Stimulated activated CD4-positive, alpha-beta T cell treated with anti-CD3 and anti-CD28 coated beads, Interleukin-4, amount 100 ng/mL, for 4 hours (primary cell): ENCODE measurements at regions not wholly inside any gene's neighbourhood (a gene's known extent, or its start where the extent isn't known, plus 50 kb on each side); places are given as distances from the start of the nearest gene placed in this dataset.
"Not testable (repeated sequence)": the region's sequence is repeated elsewhere in the genome, so short reads cannot be mapped to it uniquely, and the experiment has no call there.

Source experiments
- DNase-seq, 2 experiments: peaks; one replicate each; pipeline ENCODE4 v3.0.0-alpha.2; 2020

- DNase-seq, result no peak
Measured at GRCh38 chr2:11923935-11924334, 177.5 kb downstream of the LPIN1 start.

GRCh38 chr2:11925295-11926066 lies 179.0 kb downstream of the LPIN1 start:
- no peak for DNase-seq

GRCh38 chr2:11930211-11930761 lies 183.9 kb downstream of the LPIN1 start:
- DNase-seq, result no peak

- DNase-seq, result no peak
Measured at GRCh38 chr2:11932048-11932512, 185.6 kb downstream of the LPIN1 start.

GRCh38 chr2:11932962-11933361 lies 186.5 kb downstream of the LPIN1 start:
- DNase-seq, result no peak

GRCh38 chr2:11933854-11934253 lies 187.4 kb downstream of the LPIN1 start:
- no peak for DNase-seq

- DNase-seq, result no peak
Measured at GRCh38 chr2:11936761-11937160, 190.3 kb downstream of the LPIN1 start.

- no peak for DNase-seq
Measured at GRCh38 chr2:11938196-11938595, 191.8 kb downstream of the LPIN1 start.

- no peak for DNase-seq
Measured at GRCh38 chr2:11939523-11939922, 193.1 kb downstream of the LPIN1 start.

- DNase-seq, result no peak
Measured at GRCh38 chr2:11940121-11940743, 193.8 kb downstream of the LPIN1 start.

GRCh38 chr2:11940799-11941198 lies 194.4 kb downstream of the LPIN1 start:
- no peak for DNase-seq

- DNase-seq, result no peak
Measured at GRCh38 chr2:11941201-11942177, 195.1 kb downstream of the LPIN1 start.

GRCh38 chr2:11942178-11942569 lies 195.7 kb downstream of the LPIN1 start:
- no peak for DNase-seq

- DNase-seq, result no peak
Measured at GRCh38 chr2:11944311-11944710, 197.9 kb downstream of the LPIN1 start.

- no peak for DNase-seq
Measured at GRCh38 chr2:11945139-11946126, 199.0 kb downstream of the LPIN1 start.

GRCh38 chr2:11947956-11948355 lies 201.5 kb downstream of the LPIN1 start:
- no peak for DNase-seq

GRCh38 chr2:11949732-11950523 lies 203.5 kb downstream of the LPIN1 start:
- DNase-seq, result no peak

GRCh38 chr2:11950896-11951295 lies 204.5 kb downstream of the LPIN1 start:
- no peak for DNase-seq

GRCh38 chr2:11951492-11951891 lies 205.1 kb downstream of the LPIN1 start:
- DNase-seq, result not testable (repeated sequence)

- no peak for DNase-seq
Measured at GRCh38 chr2:11953258-11953657, 206.8 kb downstream of the LPIN1 start.

GRCh38 chr2:11955314-11955713 lies 208.9 kb downstream of the LPIN1 start:
- DNase-seq, result no peak
